HG03432 (cell line): ENCODE measurements at regions not wholly inside any gene's neighbourhood (a gene's known extent, or its start where the extent isn't known, plus 50 kb on each side); places are given as distances from the start of the nearest gene placed in this dataset.

Source experiments
- ATAC-seq: cut with Tn5 transposase; IDR thresholded peaks from one replicate; pipeline ENCODE4 v1.9.1; 2021; ENCODE audit warnings: mild to moderate bottlenecking, moderate library complexity; ENCODE audit not compliant: unreplicated experiment

DNA sequence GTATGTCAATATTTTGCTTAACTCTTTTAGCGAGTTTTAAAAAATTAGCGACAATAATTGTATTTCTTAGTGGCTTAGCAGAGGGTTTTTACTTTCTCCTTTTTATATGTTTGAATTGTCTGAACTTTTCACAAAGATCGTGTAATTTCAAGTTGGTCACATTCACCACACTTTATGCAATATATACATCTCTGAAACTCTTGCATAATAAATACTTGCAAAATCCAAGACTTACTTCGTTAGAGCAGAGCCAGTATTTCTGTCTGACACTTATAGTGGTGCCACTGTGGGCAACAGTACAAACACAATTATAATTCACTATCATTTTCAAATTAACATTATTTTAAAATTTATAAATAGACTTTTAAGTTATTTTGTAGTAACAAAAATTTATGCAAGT is 62.0 kb downstream of the SUCNR1 start:
- no peak for ATAC-seq

DNA sequence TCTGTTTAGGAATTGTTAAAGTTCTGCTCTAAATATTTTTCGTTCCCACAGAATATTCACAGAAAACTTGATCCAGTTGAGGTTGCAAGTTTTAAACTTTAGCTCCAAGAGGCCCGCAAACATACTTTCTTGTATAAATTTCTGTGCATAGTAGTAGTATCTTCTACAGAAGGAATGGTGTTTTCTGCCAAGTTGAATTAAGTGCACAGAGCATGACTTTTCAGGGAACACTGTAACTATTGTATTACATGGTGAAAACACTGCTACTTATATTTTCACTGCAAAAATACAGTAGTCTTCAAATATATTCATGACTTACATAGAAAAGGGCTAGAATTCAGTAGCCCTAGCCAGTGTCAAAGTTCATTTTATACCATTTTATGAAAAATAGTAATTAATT is 67.0 kb downstream of the SUCNR1 start:
- ATAC-seq: no peak

DNA sequence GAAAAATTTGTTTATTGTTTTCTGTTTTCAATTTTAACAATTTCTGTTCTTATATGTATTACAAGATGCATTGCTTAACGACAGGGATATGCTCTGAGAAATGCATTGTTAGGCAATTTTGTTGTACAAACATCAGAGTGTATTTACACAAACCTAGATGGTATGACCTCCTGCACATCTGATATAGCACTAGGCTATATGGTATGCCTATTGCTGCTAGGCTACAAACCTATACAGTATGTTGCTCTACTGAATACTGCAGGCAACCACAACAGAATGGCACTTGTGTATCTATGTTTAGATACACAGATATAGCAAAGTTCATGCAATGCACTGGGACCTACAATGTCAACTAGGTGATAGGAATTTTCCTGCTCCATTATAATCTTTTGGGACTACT is 70.1 kb downstream of the SUCNR1 start:
- ATAC-seq: no peak

DNA sequence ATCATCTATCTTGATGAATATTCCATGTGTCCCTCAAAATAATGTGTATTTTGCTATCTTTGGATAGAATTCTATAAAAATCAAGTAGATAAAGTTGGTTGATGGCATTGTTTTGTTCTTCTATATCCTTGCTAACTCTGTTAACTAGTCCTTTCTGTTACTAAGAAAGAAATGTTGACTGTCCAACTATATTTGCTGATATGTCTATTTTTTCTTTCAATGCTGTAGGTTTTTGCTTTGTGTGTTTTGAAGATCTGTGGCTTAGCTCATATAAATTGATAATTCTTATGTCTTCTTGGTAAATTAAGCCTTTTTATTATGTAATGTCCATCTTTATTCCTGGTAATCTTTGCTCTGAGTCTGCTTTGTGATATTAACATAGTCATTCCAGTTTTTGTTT is 70.9 kb downstream of the SUCNR1 start:
- no peak for ATAC-seq

DNA sequence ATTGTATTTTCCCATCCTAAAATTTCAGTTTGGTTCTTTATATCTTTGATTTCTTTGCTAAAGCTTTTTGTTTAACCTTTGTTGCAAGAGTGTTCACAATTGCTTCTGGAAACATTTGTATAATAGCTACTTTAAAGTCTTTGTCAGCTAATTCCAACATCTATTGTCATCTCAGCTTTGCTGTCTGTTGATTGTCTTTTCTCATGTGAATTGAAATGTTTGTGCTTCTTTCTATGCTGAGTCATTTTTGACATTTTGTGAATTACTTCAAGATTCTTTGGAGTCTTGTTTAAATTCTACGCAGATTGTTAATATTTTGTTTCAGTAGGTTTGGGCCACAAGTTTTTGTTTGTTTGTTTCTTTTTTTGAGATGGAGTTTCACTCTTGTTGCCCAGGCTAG is 73.2 kb downstream of the SUCNR1 start:
- no peak for ATAC-seq

DNA sequence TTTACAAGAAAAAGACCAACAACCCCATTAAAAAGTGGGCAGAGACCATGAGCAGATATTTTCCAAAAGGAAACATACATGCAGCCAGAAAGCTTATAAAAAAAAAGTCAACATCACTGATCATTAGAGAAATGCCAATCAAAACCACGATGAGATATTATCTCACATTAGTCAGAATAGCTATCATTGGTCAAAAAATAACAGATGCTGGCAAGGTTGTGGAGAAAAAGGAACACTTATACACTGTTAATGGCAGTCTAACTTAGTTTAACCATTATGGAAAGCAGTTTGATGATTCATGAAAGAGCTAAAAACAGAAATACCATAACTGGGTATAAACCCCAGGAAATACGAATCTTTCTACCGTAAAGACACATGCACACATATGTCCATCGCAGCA is 76.3 kb downstream of the SUCNR1 start:
- no peak for ATAC-seq

DNA sequence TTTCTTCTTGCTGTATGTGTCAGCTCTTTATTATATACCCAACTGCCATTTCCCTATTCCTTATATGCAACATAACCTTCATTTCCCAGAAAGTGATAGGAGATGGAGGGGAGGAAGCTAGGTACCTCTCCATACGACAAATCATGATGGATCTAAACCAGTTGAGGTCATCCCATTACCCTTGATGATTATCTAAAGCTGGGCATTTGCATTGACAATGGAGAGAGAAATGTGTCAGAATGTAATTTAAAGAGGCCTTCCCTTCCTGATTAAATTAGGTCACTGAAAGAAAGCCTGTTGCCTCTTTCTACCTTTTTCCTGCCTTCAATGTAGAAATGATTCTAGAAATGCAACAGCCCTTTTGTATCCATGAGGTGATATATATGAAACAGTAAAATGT is 81.9 kb downstream of the SUCNR1 start:
- no peak for ATAC-seq

DNA sequence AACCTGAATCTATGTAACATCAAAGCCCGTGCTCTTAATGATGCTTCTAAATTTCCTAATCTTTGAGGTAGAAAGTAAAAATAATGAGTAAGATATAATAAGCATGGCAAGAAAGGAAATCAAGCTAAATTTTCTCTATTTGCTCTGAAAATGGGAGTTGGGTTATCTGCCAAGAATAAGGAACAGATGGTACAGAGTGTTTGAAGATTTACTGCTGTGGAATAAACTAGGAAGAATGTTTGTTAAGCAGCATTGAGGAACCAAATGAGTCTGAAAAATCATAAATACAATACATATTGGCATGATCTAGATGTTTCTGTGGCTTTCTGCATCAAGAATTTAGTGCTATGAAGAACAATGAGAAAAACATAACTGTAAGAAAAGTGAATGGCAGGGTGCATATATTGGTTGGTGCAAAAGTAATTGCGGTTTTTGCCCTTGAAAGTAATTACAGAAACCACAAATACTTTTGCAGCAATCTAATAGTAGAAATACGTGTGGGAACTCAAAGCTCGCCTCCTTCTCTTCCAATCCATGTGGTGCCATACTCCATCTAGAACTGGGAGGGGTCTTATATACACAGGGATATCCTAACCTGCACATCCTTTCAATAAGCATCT is 87.6 kb downstream of the SUCNR1 start:
- ATAC-seq: no peak

DNA sequence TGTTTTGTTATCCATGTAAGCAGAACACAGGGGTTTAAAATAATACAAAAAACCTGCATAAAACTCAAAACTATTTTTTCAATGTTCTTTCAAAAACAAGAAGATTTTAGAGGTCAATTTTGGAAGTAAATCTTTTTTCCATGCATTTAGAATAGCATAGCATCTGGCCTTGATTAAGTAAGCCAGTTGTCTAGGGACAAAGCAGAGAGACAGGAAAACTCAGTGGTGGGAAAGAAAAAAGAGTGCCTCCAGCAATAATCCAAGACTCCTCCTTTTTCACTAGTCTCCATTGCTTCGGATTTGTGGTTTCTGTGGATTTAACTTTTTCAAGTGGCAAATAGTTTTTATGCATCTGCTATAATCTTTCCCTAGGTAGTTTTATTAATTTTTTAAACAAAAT is 88.9 kb downstream of the SUCNR1 start:
- no peak for ATAC-seq

DNA sequence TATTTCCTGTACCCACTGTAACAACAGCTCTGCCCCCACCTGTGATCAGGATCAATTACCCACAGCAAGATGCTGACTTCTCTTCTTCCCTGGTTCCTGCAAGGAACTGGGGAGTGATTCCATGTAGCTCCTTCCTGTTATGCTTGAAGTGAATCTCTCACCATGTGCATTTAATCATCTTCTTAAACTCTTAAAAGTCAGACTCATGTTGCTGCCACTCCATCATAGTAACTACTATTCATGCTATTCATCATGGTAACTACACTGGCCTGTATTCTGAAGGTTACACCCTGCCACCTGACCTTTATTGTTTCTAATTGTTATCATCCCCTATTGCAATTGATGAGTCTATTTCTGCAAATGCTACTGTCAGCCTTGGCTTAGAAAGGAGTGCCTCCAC is 89.5 kb downstream of the SUCNR1 start:
- ATAC-seq: no peak

DNA sequence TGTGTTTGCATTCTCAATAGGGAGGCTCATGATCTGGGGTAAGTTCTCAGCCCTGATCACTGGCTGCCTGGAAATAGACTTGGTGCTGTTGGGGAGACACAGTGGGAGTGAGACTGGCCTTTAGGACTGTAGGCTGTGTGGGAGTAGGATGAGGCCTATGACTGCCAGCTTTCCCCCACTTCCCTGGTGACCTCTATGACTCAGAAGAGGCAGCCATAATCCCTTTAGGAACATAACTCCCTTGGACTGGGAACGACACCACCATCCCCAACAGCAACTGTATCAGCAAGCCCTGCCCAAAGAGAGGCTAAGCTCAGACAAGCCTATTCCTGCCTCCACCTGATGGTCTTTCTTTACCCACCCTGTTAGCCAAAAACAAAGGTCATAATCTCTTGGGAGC is 91.3 kb downstream of the SUCNR1 start:
- ATAC-seq: no peak

DNA sequence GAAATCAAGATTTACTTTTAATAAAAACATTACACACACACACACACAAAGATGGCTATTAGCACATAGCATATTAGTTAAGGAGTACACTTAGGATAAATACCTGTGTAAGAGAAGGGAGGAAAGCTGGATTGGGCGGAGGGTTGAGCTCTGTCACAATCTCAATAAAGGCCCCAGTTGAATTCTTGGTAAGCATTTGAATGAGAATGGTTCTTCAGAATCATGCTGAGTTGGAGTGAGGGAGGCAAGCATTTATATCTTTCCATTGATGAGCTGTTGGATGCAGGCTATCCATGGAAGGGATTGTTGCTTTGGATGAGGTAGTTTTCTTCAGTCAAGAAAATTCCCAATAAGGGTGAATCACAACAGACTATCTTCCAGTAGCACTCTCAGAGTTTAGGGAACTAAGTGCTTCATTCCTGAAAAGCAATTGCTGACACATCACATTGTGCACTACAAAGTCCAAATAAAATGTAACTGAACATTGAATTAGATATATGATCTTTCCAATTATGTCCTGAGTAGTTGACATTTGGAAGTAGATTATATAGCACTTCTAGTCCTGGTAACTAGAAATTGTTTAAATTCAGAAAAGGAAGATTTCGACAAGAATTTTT is 95.7 kb downstream of the SUCNR1 start:
- ATAC-seq: no peak

DNA sequence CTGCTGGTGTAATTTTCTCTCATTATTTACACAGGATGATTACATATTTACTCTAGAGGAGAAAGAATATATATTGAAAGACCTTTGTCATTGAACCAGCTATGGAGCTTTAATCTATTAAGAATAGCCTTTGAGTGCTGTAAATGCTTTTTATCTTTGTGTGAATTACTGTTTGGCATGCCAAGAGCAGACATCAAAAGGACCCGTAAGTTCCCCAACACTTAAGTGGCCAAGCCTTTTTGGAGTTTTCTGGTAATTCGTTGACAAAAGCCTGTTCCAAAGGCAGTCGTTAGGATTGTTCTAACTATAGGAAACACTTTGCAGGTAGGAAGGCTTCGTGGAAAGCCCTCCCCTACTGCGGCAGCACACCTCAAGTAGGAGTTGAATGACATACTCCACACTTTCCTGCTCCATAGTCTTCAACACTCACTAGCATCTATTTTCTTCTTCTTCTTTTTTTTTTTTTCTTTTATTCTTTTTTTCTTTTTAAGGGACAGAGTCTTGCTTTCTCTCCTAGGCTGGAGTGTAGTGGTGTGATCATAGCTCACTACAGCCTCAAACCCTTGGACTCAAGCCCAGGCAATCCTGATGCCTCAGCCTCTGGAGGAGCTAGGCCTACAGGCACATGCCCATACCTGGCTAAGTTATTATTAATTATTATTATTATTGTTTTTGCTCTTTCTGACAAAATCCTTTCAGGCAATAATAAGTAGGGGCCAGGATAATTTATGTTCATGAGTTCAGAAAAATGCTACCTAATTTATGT is 98.6 kb downstream of the SUCNR1 start:
- ATAC-seq: no peak

DNA sequence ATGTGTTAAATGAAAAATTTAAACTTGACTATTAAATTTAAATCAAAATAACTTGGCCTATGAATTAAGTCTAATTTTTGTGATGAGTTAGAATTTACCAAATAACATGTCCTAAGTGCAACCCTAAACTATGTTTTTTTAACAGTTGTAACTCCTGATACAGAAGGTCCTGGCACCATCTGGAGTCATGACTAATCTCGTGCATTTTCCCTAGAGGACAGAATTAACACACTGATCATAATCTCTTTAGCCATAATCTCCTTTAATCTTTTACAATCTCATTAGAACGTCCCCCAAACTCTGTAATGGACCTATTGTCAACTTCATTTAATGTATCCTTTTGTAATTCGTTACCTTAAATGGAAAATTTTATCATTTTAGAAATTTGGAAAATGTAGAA is 100.6 kb downstream of the SUCNR1 start:
- no peak for ATAC-seq

DNA sequence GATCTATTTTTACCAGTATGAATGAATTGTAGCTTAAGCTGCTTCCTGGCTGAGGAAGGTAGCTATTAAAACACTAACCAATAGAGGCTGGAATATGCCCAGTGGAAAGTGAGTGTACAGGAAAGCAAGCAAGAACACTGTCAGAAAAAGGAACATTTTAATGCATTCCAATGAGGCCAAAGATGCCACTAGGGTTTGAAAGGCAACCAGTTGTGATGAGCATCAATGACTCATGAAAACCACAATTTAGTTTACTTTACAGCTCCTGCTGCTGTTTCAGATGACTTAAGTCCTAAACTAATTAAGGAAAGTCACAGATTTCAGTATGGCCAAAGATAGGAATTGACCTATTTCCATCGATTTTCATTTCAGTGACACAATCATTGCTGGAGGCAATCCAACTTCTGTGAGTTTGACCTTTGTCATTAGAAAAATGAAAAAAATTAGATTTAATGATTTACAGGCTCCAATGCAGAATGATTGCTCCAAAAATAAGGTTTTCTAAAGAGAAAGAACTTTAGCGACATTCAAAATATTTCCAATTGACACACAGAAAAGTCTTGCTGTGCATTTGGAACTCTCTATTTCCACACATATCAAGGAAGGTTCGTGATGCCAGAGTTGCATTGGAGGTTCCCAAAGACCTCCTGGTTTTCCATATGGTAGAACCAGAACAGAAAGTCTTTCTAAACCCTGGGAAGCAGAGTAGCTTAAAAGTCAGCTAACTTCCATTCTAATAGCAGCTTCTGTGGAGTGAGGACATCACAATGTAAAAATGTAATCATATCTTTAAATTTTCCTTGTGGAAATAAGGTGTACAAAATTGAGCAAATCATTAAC is 103.0 kb downstream of the SUCNR1 start:
- ATAC-seq: no peak

DNA sequence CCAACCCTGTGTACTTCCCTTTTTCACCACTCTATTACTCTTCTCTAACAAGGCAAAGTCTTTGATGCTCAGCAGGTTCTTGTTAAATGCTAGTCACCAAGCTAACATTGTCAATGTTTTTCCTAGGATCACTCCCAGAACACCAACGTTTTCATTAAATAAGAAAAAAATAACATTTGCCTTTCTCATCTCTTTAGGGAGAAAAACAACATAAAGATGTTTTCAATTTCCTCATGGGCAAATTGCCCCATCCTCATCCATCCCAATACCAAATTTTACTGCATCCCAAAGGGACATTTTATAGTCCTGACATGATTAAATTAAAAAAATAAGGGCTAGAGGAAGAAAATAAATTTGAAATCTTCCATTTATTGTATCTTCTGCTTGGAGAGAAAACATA is 106.5 kb downstream of the SUCNR1 start:
- no peak for ATAC-seq

DNA sequence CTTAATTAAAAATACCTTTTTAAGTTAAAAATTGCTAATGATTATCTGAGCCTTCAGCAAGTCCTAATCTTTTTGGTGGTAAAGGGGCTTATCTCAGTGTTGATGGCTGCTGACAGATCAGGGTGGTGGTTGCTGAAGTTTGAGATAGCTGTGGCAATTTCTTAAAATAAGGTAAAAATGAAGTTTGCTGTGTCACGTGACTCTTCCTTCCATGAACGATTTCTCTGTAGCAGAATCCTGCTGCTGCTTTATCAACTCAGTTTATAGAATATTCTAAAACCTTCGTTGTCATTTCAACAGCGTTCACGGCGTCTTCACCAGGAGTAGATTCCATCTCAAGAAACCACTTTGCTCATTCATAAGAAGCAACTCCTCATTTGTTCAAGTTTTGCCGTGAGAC is 110.1 kb downstream of the SUCNR1 start:
- no peak for ATAC-seq

DNA sequence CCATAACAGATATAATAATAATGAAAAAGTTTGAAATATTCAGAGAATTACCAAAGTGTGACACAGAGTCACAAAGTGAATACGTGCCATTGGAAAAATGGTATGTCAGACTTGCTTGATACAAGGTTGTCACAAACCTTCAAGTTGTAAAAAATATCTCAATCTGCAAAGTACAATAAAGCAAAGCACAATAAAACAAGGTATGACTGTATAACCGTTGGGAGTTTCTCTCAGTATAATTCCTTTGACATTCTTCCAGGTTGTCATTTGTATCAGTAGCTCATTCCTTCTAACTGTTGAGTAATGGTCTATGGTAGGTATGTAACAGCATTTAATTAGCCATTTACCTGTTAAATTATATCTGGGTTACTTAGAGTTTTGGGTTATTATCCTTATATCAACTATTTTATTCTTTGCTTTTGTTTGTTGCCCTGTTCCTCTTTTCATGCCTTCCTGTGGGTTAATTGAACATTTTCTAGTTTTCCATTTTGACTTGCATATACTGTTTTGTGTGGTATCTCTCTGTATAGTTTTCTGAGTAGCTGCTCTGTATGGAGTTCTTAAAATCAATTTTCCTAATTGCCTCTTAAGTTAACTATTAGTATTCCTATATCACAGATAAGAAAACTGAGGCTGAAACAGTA is 112.5 kb downstream of the SUCNR1 start:
- no peak for ATAC-seq

DNA sequence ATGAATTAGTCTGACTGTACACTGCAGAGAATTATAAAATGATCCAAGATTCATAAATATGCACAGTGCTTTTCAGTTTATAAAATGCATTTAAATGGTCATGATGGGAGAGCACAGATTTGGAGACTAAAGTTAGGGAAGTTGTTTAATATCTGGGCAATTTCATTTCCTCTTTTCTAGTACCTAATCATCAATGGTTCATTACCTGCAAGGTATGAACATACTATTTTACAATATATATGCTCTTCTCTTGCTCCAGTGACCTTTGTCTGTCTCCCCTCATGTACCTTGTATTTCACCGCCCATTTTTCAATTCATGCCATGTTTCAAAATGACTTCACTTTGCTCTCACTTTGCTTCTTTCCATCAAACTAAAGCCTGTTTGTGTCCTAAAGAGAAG is 114.5 kb downstream of the SUCNR1 start:
- ATAC-seq: no peak

DNA sequence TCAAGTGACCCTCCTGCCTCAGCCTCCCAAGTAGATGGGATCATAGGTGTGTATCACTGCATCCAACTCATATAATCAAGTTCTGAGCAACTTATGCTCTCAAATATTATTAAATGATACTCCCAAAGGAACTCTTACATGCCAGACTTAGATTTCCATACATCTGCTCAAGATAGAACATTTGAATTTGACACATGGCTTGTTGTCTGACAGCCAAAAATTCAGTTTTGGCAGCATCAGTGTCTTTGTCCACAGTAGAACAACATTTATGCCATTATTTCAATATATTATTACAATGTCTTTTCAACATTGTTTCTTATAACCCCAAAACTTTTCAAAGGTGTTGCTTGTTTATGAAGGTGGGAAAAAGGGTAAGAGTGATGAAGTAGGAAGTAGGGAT is 116.2 kb downstream of the SUCNR1 start:
- ATAC-seq: no peak
